ENCODE measurements at regions not wholly inside any gene's neighbourhood (a gene's known extent, or its start where the extent isn't known, plus 50 kb on each side); places are given as distances from the start of the nearest gene placed in this dataset.
A peak's percentile ranks its signal among the peaks of the same experiment; 100 is the strongest.

- no peak for DNase-seq
These were observed 94.2 kb upstream of the PRKCQ start for GRCh38 chr10:6674291-6674690.

GRCh38 chr10:6671976-6672375, 91.9 kb upstream of the PRKCQ start:
- no peak for DNase-seq

DNA sequence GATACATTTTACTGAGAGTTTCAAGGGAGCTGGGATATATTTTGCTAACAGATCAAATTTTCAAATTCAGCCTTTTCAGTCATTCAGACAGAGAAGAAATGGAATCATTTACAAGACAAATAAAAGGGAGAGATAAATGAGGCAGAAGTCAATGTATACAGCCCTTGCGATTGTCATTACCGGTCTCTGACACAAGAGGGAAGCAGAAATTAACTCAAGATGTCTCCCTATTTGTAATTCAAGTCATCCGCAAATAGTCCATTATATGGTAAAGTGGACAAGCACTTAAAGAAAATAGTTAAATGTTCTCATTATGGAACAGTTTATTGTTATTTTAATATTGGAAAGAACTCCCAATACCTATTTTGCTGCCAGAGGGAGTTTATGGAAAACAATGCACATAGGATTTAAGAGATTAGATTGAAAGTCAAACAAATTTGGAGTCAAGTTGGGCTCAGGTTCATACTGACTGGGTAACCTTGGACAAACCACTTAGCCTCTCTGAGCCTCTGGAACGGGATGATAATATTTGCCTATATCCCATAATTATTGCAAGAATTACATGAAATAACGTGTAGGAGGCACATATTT, 89.3 kb upstream of the PRKCQ start:
- no peak for DNase-seq

GRCh38 chr10:6667679-6668270, 87.7 kb upstream of the PRKCQ start:
- peak; percentile 37 for DNase-seq

DNA sequence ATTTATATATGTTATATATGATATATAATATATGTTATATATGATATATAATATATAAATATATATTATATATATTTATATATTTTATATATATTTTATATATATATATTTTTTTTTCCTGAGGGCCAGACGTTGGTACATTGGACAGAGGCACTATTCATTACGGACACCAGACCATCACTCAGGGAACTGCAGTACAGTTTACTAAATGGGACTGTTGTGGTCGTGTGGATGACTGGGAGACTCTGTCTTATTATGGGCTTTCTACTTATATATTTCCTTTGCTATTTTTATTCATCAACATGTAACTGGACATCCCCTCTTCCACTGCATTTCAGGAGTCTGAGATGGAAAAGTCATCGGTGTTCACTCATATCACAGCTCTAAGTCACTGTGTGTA, 87.1 kb upstream of the PRKCQ start:
- DNase-seq = no peak

GRCh38 chr10:6665847-6666246, 85.8 kb upstream of the PRKCQ start:
- no peak for DNase-seq

GRCh38 chr10:6660460-6660859, 80.4 kb upstream of the PRKCQ start:
- no peak for DNase-seq

DNA sequence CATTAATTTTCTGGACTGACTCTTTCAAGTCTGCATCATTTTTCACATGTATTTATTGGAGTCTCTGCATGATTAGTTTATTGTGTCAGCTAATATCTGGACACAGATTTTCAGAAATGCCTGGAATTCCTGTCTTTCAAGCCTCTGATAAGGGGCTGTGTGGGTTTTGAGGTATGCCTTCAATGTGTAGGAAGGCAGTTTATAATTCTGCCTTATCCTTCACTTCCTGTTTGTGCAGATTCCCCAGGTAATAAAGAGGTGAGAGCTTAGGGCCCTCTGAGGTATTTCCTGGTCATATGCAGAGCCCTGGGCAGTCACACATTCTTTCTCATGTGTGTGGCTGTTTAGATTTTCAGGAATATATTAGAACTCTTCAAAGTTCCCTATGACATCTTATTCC, 79.4 kb upstream of the PRKCQ start:
- DNase-seq = no peak

- no peak for DNase-seq
These were observed 77.6 kb upstream of the PRKCQ start for GRCh38 chr10:6657669-6658068.

DNA sequence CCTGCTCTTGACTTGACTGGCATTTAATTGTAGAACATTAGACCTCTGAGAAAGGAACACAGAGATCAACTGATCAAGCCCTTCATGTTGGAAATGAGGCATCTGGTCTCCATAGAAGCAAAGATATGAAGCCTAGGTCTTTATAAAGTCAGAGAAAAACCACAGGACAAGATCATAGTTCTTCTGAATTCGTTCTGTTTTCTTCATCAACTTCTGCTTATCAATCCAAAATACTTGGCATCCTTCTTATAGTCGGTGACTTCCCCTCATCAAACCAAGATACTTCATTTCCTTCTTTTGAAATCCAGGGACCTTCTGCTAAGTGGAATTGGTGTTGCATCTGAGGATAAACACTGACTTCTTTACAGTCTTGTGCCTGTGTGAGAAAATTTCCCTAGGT, 77.1 kb upstream of the PRKCQ start:
- DNase-seq = no peak

DNA sequence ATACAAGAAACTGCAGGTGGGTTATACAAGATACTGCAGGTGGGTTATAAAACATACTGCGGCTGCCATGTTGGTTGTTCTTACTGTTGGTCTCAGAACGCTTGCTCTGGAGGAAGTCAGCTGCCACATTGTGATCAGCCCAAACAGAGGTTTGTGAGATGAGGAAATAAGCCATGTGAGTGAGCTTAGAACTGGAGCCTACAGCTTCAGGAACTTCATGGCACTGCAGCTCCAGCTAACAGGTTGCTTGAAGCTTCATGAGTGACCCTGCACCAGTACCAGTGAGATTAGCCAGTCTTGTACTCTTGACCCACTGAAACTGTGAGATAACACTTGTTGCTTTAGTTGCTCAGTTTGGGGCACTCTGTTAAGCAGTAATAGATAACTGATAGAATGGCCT, 74.5 kb upstream of the PRKCQ start:
- no peak for DNase-seq

GRCh38 chr10:6650586-6650985, 70.5 kb upstream of the PRKCQ start:
- DNase-seq = no peak

- DNase-seq = no peak
These were observed 69.8 kb upstream of the PRKCQ start for GRCh38 chr10:6649903-6650302.

DNA sequence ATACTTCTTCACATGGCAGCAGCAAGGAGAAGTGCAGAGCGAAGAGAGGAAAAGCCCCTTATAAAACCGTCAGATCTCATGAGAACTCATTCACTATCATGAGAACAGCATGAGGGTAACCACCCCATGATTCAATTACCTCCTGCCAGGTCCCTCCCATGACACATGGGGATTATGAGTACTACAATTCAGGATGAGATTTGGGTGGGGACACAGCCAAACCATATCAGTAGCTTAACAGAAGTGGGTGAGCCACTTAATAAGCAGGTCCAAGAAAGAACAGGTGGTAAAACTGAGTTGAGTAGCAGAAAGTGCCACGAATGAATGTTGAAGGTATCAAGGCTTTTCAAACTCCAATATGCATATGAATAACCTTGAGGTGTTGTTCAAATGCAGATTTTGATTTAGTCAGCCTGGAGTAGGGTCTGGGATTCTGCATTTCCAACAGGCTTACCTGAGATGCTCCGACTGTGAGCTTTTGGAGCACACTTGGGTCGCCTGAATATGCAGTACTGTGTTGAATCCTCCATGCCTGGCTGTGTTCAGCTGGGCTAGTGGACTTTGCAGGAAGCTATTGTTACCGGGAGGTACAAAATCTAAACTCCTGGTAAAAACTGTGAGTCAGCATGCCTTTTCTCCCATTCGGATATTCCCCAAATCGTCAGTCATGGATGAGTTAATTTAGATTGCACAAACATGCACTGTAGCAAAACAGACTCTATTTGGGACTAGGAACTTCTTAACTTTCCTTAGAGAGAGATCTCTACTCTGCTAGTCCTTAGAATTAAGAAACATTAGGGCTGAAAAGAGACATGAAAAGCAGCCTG, 69.0 kb upstream of the PRKCQ start:
- no peak for DNase-seq

DNA sequence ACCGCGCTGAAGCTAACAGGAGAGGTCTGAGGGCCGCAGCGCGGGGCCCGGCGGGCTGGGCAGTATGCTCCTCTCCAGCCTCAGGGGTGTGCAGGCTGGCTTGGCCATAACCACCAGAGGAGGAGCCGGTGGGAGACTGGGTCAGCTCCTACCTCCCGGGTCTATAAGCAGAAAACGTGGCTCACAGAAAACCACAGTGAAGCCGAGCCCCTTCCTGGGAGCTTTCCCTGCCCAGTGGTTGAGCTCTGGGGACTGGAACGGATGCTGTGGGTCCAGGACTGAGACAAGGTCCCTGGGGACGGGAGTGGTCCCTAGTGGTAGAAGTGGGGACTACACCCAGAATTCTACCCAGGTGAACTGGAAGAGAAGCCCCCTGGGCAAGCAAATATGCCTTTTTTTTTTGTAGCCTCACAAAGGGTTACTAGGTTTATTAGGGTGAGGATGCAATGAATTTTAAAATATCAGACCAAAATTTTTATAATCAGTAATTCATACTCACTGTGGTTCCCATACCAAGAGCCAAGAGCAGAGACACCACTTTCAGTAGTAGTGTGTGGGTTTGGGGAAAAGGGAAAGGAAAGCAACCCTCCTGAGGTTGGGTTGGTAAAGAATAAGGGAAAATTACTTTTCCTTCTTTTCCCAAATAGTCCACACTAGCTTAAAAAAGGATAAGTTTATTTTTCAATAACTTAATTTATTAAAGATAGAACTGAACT, 67.9 kb upstream of the PRKCQ start:
- peak; percentile 53 for DNase-seq

DNA sequence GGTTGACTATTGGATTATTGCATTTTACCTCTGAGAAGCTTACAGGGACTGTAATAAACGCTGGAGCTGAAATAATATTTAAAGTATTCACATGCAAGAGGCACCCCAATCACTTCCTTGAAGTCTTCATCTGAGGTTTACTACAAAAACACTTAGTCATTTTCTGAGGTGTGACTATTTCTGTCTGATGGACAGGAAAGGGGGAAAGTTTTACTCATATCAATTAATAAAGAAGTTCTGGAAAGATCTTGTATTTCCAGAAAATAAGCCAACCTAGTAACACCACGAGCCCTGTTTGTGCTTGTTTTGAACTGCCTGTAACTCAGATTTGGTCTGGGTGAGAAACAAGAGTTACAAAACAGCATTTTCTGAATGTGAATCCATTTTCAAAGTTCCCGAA, 63.9 kb upstream of the PRKCQ start:
- DNase-seq = no peak

- DNase-seq = no peak
These were observed 62.8 kb upstream of the PRKCQ start for GRCh38 chr10:6642876-6643275.

DNA sequence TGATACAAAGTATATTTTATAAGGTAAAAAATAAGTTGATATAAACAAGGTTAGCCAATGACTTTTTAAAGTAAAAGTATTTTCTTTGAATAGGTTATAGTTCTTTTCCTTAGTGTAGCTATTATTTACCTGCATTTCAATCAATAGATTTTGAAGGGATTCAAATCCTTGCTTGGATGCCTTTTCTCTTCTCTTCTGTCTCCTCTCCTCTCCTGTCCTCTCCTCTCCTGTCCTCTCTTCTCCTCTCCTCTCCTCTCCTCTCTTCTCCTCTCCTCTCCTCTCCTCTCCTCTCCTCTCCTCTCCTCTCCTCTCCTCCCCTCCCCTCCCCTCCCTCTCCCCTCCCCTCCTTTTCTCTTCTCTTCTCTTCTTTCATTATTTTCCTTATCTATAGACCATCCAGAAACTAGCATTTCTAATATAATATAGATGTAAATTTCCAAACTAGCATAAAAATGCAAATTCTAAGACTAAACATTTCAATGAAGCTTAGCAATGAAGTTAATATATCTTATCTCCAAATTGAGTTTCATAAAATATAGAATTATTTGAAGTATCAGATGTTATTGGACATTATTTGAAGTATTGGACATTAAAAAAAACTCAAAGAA, 60.5 kb upstream of the PRKCQ start:
- DNase-seq = no peak

- DNase-seq = no peak
These were observed 57.0 kb upstream of the PRKCQ start for GRCh38 chr10:6637053-6637452.

- no peak for DNase-seq
These were observed 55.7 kb upstream of the PRKCQ start for GRCh38 chr10:6635784-6636183.

All from stimulated activated CD4-positive, alpha-beta T cell treated with anti-CD3 and anti-CD28 coated beads, Interleukin-4, amount 100 ng/mL, for 1 hour (primary cell).